ENCODE measurements at regions not wholly inside any gene's neighbourhood (a gene's known extent, or its start where the extent isn't known, plus 50 kb on each side); places are given as distances from the start of the nearest gene placed in this dataset.

DNA sequence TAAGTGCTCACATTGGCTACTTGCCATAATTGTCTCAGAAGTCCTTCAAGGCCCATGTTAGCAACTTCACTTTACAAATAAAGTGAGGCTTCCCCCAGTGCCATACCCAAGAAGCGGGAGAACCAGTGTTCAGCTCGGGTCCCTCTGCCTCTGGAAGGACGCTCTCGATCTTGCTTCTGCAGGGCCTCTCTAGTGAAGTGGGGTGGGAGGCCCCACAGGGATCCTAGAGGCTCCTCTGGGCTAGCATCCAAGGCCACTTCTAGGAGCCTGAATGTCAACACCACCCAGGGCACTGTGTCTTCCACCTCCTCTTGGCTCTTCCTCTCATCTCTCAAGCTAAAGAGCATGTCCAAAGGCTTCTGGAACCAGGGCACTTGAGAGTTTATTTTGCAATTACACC is 282.5 kb downstream of the GADD45G start:
- Histone ChIP-seq H3K9me3 (no peaks in the 10 kb centered on the region), H3K36me3 (no peaks in the 10 kb centered on the region), H3K4me1 (peaks cover 0 to 4% of the 10 kb centered on the region in 2 donors), H3K27me3 (no peaks in the 10 kb centered on the region), H3K4me3 (no peak overlapping the region), H3K27ac (no peak overlapping the region)
- intact Hi-C loops (cut with DNase I; ENCODE audit: low total_unique reads): no loop called here
- TF ChIP-seq POLR2A (IDR thresholded peaks at IDR 0.05) (no peak), POLR2AphosphoS5 (IDR thresholded peaks at IDR 0.05) (no peak)
- TF ChIP-seq, protein P1, sequence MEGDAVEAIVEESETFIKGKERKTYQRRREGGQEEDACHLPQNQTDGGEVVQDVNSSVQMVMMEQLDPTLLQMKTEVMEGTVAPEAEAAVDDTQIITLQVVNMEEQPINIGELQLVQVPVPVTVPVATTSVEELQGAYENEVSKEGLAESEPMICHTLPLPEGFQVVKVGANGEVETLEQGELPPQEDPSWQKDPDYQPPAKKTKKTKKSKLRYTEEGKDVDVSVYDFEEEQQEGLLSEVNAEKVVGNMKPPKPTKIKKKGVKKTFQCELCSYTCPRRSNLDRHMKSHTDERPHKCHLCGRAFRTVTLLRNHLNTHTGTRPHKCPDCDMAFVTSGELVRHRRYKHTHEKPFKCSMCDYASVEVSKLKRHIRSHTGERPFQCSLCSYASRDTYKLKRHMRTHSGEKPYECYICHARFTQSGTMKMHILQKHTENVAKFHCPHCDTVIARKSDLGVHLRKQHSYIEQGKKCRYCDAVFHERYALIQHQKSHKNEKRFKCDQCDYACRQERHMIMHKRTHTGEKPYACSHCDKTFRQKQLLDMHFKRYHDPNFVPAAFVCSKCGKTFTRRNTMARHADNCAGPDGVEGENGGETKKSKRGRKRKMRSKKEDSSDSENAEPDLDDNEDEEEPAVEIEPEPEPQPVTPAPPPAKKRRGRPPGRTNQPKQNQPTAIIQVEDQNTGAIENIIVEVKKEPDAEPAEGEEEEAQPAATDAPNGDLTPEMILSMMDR (IDR thresholded peaks at IDR 0.05): no peak
- DNase-seq (ENCODE audit: low spot score in 2 of 2): peak in 1 of 2 donors; percentile 35

DNA sequence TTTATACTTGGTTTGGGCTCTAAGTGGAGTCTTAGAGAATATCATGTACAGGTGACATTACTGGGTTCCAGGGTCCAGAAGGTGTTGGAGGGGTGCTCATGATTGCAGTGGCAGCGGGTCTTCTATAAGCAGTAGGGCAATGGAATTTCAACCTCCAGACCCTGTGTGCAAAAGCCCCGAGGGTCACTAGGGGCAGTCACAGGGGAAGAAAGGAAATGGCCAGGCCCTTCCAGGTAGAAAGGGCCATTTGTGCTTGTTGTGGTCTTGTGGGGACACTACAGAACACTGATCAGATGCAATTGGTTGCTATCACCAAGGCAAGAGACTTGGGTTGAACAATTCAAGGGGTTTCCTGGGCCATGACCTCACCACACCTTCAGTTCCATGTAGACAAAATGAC is 283.4 kb downstream of the GADD45G start:
- DNase-seq (ENCODE audit: low spot score in 2 of 2): no peak
- no peak overlapping the region for H3K4me3 ChIP-seq
- H3K9me3 ChIP-seq: no peaks in the 10 kb centered on the region
- H3K36me3 ChIP-seq: no peaks in the 10 kb centered on the region
- TF ChIP-seq POLR2AphosphoS5 (IDR thresholded peaks at IDR 0.05): no peak
- TF ChIP-seq, protein P1 (IDR thresholded peaks at IDR 0.05): no peak
- no peak for TF ChIP-seq POLR2A (IDR thresholded peaks at IDR 0.05)
- intact Hi-C loops (cut with DNase I; ENCODE audit: low total_unique reads): no loop called here
- peaks cover 0 to 4% of the 10 kb centered on the region in 2 donors for H3K4me1 ChIP-seq
- no peak overlapping the region for H3K27ac ChIP-seq
- no peaks in the 10 kb centered on the region for H3K27me3 ChIP-seq

DNA sequence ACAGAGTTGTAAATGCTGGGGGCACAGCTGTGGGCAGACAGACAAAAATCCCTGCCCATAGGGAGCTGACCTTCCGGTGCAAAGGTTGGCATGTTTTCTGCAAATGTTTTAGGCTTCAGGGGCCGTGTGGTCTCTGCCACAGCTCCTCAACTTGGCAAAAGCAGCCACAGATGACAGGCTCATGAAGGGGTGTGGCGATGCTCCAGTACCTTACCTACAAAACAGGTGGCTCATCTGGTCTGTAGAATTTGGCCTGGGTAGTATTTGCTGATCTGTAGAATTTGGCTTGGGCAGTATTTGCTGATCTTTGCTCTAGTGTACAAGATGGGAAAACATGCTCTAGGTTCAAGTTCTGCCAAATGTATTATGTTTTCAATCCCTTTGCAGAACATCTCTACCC is 283.9 kb downstream of the GADD45G start:
- no peaks in the 10 kb centered on the region for H3K36me3 ChIP-seq
- intact Hi-C loops (cut with DNase I; ENCODE audit: low total_unique reads): no loop called here
- TF ChIP-seq, protein P1 (IDR thresholded peaks at IDR 0.05): no peak
- TF ChIP-seq POLR2AphosphoS5 (IDR thresholded peaks at IDR 0.05) (no peak), POLR2A (IDR thresholded peaks at IDR 0.05) (no peak)
- H3K4me1 ChIP-seq: peaks cover 0 to 4% of the 10 kb centered on the region in 2 donors
- no peaks in the 10 kb centered on the region for H3K27me3 ChIP-seq
- no peaks in the 10 kb centered on the region for H3K9me3 ChIP-seq
- no peak overlapping the region for H3K27ac ChIP-seq
- peak in 1 of 2 donors; percentile 34 for DNase-seq (ENCODE audit: low spot score in 2 of 2)
- no peak overlapping the region for H3K4me3 ChIP-seq

DNA sequence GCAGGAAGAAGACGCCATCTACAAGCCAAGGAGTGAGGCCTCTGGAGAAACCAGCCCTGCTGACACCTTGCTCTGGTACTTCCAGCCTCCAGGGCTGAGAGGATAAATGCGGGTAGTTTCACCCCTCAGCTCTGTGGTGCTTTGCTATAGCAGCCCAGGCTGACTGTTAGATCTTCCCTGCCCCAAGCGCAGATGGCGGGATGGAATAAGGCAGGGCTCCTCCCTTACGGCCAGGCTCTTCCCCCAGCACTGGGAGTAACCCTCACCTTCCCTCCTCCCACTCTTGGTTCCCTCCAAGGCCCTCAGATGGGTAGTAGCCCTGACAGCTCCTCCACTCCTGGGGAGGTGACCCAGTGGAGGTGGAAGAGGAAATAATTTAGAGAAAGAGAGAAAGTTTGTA is 285.1 kb downstream of the GADD45G start:
- no peaks in the 10 kb centered on the region for H3K9me3 ChIP-seq
- no peaks in the 10 kb centered on the region for H3K27me3 ChIP-seq
- TF ChIP-seq, protein P1 (IDR thresholded peaks at IDR 0.05): no peak
- TF ChIP-seq POLR2AphosphoS5 (IDR thresholded peaks at IDR 0.05) (no peak), POLR2A (IDR thresholded peaks at IDR 0.05) (no peak)
- intact Hi-C loops (cut with DNase I; ENCODE audit: low total_unique reads): no loop called here
- H3K4me1 ChIP-seq: peaks cover 0 to 4% of the 10 kb centered on the region in 2 donors
- H3K4me3 ChIP-seq: no peak overlapping the region
- no peak for DNase-seq (ENCODE audit: low spot score in 2 of 2)
- H3K36me3 ChIP-seq: no peaks in the 10 kb centered on the region
- no peak overlapping the region for H3K27ac ChIP-seq

DNA sequence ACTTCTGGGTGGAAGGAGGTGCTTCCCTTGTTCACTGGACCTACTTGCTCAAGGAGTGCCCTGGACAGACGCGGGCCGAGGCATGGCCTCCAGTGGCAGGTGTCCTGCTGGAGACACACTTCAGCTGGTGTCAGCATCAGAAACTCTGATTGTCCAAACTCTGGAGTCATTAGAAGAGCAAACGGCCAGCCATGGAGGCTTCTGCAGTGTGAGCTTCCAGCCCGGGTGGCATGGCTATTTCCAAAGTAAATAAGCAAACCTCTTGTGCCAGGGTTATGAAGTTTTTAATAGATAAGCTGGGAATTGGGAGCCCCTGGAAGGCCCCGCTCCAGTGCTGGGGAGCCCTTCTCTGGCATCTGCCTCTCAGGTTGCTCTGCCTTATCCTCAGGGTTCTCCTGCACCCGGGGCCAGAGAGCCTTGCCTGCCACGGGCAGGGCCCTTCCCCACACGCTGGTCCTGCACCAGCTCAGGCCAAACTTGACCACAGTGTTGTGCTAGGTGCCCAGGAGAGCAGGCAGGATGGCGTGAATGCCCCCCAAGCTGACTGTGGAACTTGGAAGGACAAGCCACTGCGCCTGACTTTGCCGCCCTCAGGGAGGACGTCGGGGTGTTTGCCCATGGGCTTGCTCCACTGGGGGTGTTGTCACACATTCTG is 285.6 kb downstream of the GADD45G start:
- DNase-seq (ENCODE audit: low spot score in 2 of 2): no peak
- intact Hi-C loops (cut with DNase I; ENCODE audit: low total_unique reads): no loop called here
- Histone ChIP-seq H3K36me3 (no peaks in the 10 kb centered on the region), H3K9me3 (no peaks in the 10 kb centered on the region), H3K27me3 (no peaks in the 10 kb centered on the region), H3K4me3 (no peak overlapping the region), H3K27ac (no peak overlapping the region), H3K4me1 (peaks cover 0 to 4% of the 10 kb centered on the region in 2 donors)
- TF ChIP-seq, protein P1 (IDR thresholded peaks at IDR 0.05): no peak
- TF ChIP-seq POLR2A (IDR thresholded peaks at IDR 0.05): no peak
- TF ChIP-seq POLR2AphosphoS5 (IDR thresholded peaks at IDR 0.05): no peak

All from breast epithelium (tissue), 4 donors.